D341Med (cell line): ENCODE measurements at regions not wholly inside any gene's neighbourhood (a gene's known extent, or its start where the extent isn't known, plus 50 kb on each side); places are given as distances from the start of the nearest gene placed in this dataset.

Experiments
- DNase-seq: peaks from one replicate; pipeline ENCODE4 v3.0.0; 2012; ENCODE audit warnings: low spot score

DNA sequence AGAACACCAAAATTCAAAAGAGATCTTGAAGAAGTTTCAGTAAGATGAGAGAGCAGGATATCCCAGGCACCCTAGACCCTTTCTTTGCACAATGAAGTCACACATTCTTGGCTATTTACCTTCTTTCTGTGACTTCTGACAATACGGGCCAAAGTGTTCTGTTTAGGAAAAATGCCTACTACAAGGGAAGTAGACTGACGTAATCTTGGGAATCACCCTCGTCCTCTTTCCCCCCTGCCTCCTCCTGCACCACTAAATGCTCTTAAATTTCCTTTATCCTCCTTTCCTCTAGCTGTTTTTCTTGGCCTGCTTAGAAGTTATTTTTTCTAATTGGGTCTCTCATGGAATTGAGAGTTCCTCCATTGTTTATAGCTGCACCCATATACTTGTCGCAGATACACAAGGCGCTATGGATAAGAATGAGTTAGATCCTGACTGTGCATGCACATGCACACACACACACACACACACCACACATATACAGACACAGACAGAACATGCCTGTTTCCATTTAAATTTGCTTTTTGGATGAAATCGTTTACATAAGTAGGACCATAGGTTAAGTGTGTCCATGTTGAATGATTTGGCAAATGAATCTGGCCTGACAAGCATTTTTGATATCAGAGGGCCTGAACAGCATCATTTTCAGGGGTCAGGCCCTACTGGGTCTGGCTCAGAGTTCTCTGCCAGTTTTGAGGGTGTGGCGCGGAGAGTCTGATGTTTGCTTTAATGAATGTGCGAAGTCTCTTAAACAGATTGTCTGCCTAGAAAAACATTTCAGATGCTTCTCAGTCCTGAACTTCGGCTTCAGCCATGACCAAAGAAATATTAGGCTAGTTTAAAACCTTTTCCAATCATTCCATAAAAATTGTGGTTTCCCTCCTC is 131.9 kb upstream of the NT5C1B start:
- no peak for DNase-seq

GRCh38 chr2:18719978-18720775 is 130.8 kb upstream of the NT5C1B start:
- DNase-seq: no peak

GRCh38 chr2:18708203-18708715 is 118.9 kb upstream of the NT5C1B start:
- no peak for DNase-seq

DNA sequence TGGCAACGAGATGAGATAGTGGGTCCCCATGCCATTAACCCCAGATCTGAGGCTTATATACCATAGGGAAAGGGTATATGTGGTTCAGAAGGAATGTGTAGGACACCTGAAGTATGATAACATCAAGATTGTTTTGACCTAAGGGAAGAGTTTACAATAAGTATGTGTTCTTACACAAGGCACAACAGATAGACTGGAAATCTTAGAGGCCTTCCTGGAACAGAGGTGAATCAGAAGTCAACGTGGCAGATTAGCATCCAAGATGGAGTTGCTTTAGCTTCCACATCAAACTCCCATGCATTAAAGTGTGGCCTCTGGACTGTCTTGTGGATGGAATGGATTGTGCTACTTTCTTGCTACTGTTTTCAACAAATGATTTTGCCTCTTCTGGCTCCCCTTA is 116.6 kb upstream of the NT5C1B start:
- no peak for DNase-seq

GRCh38 chr2:18704276-18704675 is 114.9 kb upstream of the NT5C1B start:
- DNase-seq: no peak

- no peak for DNase-seq
These were observed 114.2 kb upstream of the NT5C1B start for GRCh38 chr2:18703555-18703954.

DNA sequence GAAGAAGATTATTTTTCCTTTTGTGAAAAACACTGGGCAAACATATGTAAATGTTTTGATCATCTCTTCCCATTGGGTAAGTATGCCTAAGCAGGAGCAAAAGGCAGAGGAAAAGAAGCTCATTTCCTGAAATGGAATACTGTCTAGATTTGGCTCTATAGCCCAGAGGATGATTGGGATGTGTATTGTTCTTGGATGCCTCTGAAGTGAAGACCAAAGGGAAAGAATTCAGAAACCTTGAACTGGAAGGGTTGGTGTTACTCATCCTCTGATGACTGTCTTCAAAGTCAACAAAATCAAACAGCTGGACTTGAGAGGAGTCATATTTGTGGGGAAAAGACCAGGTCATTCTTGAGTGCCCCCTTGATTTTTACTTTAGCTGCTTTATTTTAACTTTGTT is 112.6 kb upstream of the NT5C1B start:
- DNase-seq: no peak

DNA sequence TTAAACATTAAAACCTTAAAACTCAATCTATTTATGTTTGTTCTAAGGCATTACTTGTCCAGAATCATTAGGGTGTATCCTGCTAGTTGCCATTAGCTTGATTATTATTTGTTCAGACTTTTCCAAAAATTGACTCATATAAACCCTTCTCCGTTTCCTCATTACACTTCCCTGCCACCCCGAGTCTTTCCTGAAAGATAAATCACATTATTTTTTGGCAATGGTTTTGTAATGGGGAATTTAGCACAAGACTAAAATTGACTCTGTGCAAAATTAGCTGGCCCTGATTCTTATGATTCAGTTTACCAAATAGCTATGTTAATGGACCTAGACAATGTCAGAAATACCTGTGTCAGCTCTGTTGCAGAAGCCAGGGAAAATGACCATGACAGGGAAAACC is 112.2 kb upstream of the NT5C1B start:
- no peak for DNase-seq

GRCh38 chr2:18690342-18690741 is 101.0 kb upstream of the NT5C1B start:
- DNase-seq: no peak

- DNase-seq: no peak
These were observed 95.1 kb upstream of the NT5C1B start for GRCh38 chr2:18684206-18685038.

GRCh38 chr2:18682681-18683080 is 93.3 kb upstream of the NT5C1B start:
- no peak for DNase-seq

DNA sequence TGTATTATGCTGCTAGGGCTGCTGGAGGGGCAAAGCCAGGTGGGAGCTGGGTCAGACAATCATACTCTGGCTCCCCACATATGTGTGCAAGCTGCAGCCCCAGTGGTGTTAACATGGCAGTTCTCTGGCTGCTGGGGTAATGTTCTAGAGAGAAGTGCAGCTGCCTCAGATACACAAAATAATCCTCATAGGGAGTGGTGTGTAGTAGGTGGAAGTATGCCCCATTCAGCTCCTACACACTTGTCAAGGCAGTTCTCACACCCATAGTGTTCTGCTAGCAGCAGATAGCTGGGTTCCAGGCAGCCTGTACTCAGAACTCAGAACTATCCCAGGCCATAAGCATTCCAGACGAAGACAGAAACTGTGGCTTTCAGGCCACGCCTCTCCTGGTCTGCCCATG is 87.9 kb upstream of the NT5C1B start:
- DNase-seq: no peak

- DNase-seq: no peak
These were observed 84.9 kb upstream of the NT5C1B start for GRCh38 chr2:18674309-18674708.

GRCh38 chr2:18671363-18671762 is 82.0 kb upstream of the NT5C1B start:
- no peak for DNase-seq

GRCh38 chr2:18668221-18668620 is 78.9 kb upstream of the NT5C1B start:
- no peak for DNase-seq

- no peak for DNase-seq
These were observed 75.1 kb upstream of the NT5C1B start for GRCh38 chr2:18664421-18664820.

GRCh38 chr2:18663861-18664260 is 74.5 kb upstream of the NT5C1B start:
- DNase-seq: no peak

- DNase-seq: no peak
These were observed 73.3 kb upstream of the NT5C1B start for GRCh38 chr2:18662689-18663088.

- no peak for DNase-seq
These were observed 70.5 kb upstream of the NT5C1B start for GRCh38 chr2:18659915-18660314.

DNA sequence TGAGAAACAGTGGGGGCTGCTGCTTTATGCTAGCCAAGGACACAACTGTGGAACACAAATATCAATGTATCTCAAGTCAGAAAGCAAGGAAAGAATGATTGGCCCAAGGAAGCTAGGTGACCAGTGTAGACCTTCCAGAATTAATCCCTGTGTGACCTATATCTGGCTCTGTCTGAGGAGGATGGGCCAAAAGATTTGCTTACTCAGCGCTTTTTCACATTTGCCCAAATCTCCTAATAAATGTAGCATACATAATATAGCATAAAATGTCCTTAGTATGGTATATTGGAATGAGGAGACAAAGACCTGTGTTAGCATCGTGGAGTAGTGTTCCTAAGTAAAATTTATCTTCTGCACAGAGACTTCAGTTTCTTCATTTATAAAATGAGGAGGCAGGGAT is 66.7 kb upstream of the NT5C1B start:
- DNase-seq: no peak

DNA sequence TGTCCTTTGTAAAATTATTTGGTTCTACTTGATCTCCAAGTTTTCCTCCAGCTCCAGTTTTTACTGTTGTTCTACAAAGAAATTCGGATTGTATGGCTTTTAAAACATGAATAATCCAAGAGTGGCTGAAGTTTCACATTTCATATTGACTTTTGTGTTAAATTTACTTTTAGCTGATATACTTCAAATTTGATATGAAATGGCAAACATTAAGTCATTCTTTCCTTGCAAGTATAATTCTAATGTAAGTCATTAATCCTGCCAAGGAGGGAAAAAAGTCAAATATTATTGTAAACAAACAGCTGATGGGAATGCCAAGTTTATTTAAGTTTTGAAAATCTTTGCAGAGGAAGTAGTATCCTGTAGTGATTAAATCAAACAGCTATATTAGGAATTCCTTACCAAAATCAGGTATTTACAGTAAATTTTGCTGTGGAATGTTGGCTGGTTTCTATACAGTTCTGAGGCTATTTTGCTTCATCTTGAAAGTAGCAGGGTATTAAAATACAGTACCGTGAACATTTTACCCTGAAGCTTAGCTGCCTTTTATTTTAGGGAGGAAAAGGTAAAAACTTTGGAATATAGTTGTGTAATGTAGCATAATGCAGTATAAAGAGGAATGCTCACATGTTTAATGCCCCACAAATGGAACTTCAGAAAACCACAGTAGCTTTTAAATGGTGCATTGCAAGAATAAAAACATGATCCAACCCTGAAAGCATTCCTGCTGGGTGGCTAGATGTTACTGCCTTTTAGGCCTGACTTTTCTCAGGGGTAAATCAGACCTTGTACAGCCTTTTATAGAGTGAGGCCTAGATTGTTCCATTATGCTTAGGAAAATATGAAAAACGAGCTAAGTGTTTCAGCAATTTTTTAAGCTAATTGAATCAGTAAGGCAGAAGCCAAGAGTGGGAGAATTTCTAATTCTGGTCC is 62.7 kb upstream of the NT5C1B start:
- DNase-seq: no peak
